ENCODE measurements at regions not wholly inside any gene's neighbourhood (a gene's known extent, or its start where the extent isn't known, plus 50 kb on each side); places are given as distances from the start of the nearest gene placed in this dataset.

GRCh38 chr19:28908941-28909340 lies 304.0 kb downstream of the UQCRFS1 start:
- TF ChIP-seq CTCF (conservative IDR thresholded peaks at IDR 0.05; ENCODE audit: low read length) (no peak), EZH2phosphoT487 (IDR thresholded peaks at IDR 0.05; ENCODE audit: borderline replicate concordance) (no peak)

Measured in Loucy (cell line).